Gastrocnemius medialis (tissue), 4 donors: ENCODE measurements at regions not wholly inside any gene's neighbourhood (a gene's known extent, or its start where the extent isn't known, plus 50 kb on each side); places are given as distances from the start of the nearest gene placed in this dataset.
"Not testable (repeated sequence)": the region's sequence is repeated elsewhere in the genome, so short reads cannot be mapped to it uniquely, and the experiment has no call there.

ENCODE experiments used
- CTCF ChIP-seq, 5 experiments: fragments of 450-650 bp in 3 of 5; fragments of 200-600 bp in 2 of 5; sonication (generic) in 2 of 5; IDR thresholded peaks in 4 of 5; conservative IDR thresholded peaks in 1 of 5; 1 replicate in 4 of 5; 2 replicates in 1 of 5; pipeline ENCODE4 v1.5.1; 2016 to 2019; ENCODE audit warnings: antibody characterized with exemption in 5 of 5, mild to moderate bottlenecking in 3 of 5, moderate library complexity in 3 of 5
- POLR2A ChIP-seq, 2 donors: fragments of 450-650 bp; IDR thresholded peaks; one replicate each; pipeline ENCODE4 v1.6.1; 2017; ENCODE audit warnings: antibody characterized with exemption in 2 of 2, mild to moderate bottlenecking in 2 of 2, moderate library complexity in 2 of 2

- TF ChIP-seq CTCF (IDR thresholded peaks at IDR 0.05 in 4 of 5, conservative IDR thresholded peaks at IDR 0.05 in 1 of 5); POLR2A (IDR thresholded peaks at IDR 0.05): not testable (repeated sequence)
These were observed 405.0 kb upstream of the RPS6KA3 start for GRCh38 chrX:20671746-20672145.
